Spleen (tissue), 11 donors: ENCODE measurements at regions not wholly inside any gene's neighbourhood (a gene's known extent, or its start where the extent isn't known, plus 50 kb on each side); places are given as distances from the start of the nearest gene placed in this dataset.

Experiments
- DNase-seq: peaks from one replicate; pipeline ENCODE4 v3.0.0-alpha.2; 2020
- H3K27ac ChIP-seq, 8 donors: fragments of 200-600 bp; sonication (generic) in 7 of 8; 1 replicate in 4 of 8; 2 replicates in 4 of 8; pipeline versions ENCODE4 v1.5.0 to v1.8.0; 2016 to 2021; ENCODE audit warnings: inconsistent platforms in 4 of 8, mild to moderate bottlenecking in 4 of 8, moderate library complexity in 1 of 8
- H3K27me3 ChIP-seq, 7 donors: fragments of 200-600 bp; sonication (generic) in 6 of 7; replicated peaks in 1 of 7; 1 replicate in 4 of 7; 2 replicates in 3 of 7; pipeline versions ENCODE4 v1.5.0 to v1.8.0; 2016 to 2021; ENCODE audit warnings: inconsistent platforms in 3 of 7, mild to moderate bottlenecking in 1 of 7
- H3K36me3 ChIP-seq, 6 donors: fragments of 200-600 bp; sonication (generic) in 5 of 6; 1 replicate in 4 of 6; 2 replicates in 2 of 6; pipeline versions ENCODE4 v1.5.0 to v1.8.0; 2016 to 2021; ENCODE audit warnings: inconsistent platforms in 2 of 6
- H3K4me1 ChIP-seq, 6 donors: fragments of 200-600 bp; sonication (generic) in 5 of 6; 1 replicate in 3 of 6; 2 replicates in 3 of 6; pipeline versions ENCODE4 v1.5.0 to v1.8.0; 2016 to 2021; ENCODE audit warnings: inconsistent platforms in 3 of 6
- H3K4me3 ChIP-seq, 8 donors: fragments of 200-600 bp; sonication (generic) in 7 of 8; 1 replicate in 4 of 8; 2 replicates in 4 of 8; pipeline versions ENCODE4 v1.5.0 to v1.8.0; 2016 to 2021; ENCODE audit warnings: inconsistent platforms in 4 of 8, mild to moderate bottlenecking in 4 of 8, moderate library complexity in 2 of 8
- H3K9me3 ChIP-seq, 8 donors: fragments of 200-600 bp; sonication (generic) in 7 of 8; 1 replicate in 4 of 8; 2 replicates in 4 of 8; pipeline versions ENCODE4 v1.5.0 to v1.8.0; 2016 to 2021; ENCODE audit warnings: inconsistent platforms in 4 of 8
- CTCF ChIP-seq, 11 experiments: fragments of 200-600 bp in 7 of 11; fragments of 450-650 bp in 4 of 11; sonication (generic) in 4 of 11; IDR thresholded peaks in 8 of 11; conservative IDR thresholded peaks in 3 of 11; 1 replicate in 7 of 11; 2 replicates in 4 of 11; pipeline versions ENCODE4 v1.4.0 to v1.8.0; 2016 to 2021; ENCODE audit warnings: antibody characterized with exemption in 11 of 11, inconsistent platforms in 4 of 11, mild to moderate bottlenecking in 1 of 11
- POLR2A ChIP-seq, 3 donors: fragments of 450-650 bp; IDR thresholded peaks; one replicate each; pipeline ENCODE4 v1.5.1; 2017; ENCODE audit warnings: antibody characterized with exemption in 3 of 3, mild to moderate bottlenecking in 1 of 3
- POLR2AphosphoS5 ChIP-seq, 3 donors: sonication (generic); formaldehyde crosslinking; IDR thresholded peaks; one replicate each; pipeline ENCODE4 v1.5.1; 2017; ENCODE audit warnings: antibody characterized with exemption in 3 of 3
- WGBS, 5 donors: extraction: QIAGEN DNeasy Blood & Tissue Kit in 3 of 5; methylation state at CpG; one replicate each; pipeline versions ENCODE4 v1.1.5 to v1.1.7; 2013 to 2018; 5-methylcytosine and 5-hydroxymethylcytosine counted together
- intact Hi-C: fragments of 100-400 bp; cut with DNase I; formaldehyde crosslinking; loops from one replicate; pipeline ENCODE4 v1.15.0; 2023; ENCODE audit warnings: low total_unique reads
- donor health status: healthy with polysubstance abuse.
- donor health status: DM: no; HTN: no; CAD: no; lungs with moderate emphysema.
- donor health status: DM: no; HTN: no; CAD: no.
- donor health status: Bipolar disorder and iron deficiency.
- donor health status: healthy.
- donor health status: DM: no; HTN: no; CAD: no.
- donor health status: DM: yes; HTN: yes; CAD: no.

- no peaks in the 10 kb centered on the region for H3K27me3 ChIP-seq
- no peak overlapping the region for H3K27ac ChIP-seq
- intact Hi-C loops, result no loop called here
- no peaks in the 10 kb centered on the region for H3K36me3 ChIP-seq
- peaks cover 0 to 17% (median 2%) of the 10 kb centered on the region in 8 donors for H3K9me3 ChIP-seq
- H3K4me3 ChIP-seq, result no peak overlapping the region
- no peaks in the 10 kb centered on the region for H3K4me1 ChIP-seq
- DNase-seq, result no peak
- TF ChIP-seq CTCF (IDR thresholded peaks at IDR 0.05 in 8 of 11, conservative IDR thresholded peaks at IDR 0.05 in 3 of 11), result no peak
- TF ChIP-seq POLR2A (IDR thresholded peaks at IDR 0.05), result no peak
- TF ChIP-seq POLR2AphosphoS5 (IDR thresholded peaks at IDR 0.05), result no peak
These were observed 581.8 kb upstream of the C9orf72 start for GRCh38 chr9:28155067-28155466.

GRCh38 chr9:28155671-28156070 is 582.4 kb upstream of the C9orf72 start:
- 42 to 76% (median 67%) methylated on average over 2 of the region's 2 CpGs for WGBS, 5 donors
- Histone ChIP-seq H3K9me3 (peaks cover 0 to 17% (median 2%) of the 10 kb centered on the region in 8 donors), H3K4me3 (no peak overlapping the region), H3K27me3 (no peaks in the 10 kb centered on the region), H3K36me3 (no peaks in the 10 kb centered on the region), H3K27ac (no peak overlapping the region), H3K4me1 (no peaks in the 10 kb centered on the region)
- TF ChIP-seq CTCF (IDR thresholded peaks at IDR 0.05 in 8 of 11, conservative IDR thresholded peaks at IDR 0.05 in 3 of 11), result no peak
- TF ChIP-seq POLR2A (IDR thresholded peaks at IDR 0.05), result no peak
- TF ChIP-seq POLR2AphosphoS5 (IDR thresholded peaks at IDR 0.05), result no peak
- no peak for DNase-seq
- intact Hi-C loops, result no loop called here

GRCh38 chr9:28158451-28158850 is 585.2 kb upstream of the C9orf72 start:
- intact Hi-C loops, result no loop called here

GRCh38 chr9:28163619-28164018 is 590.3 kb upstream of the C9orf72 start:
- Histone ChIP-seq H3K27ac (no peak overlapping the region), H3K27me3 (no peaks in the 10 kb centered on the region), H3K36me3 (no peaks in the 10 kb centered on the region), H3K4me3 (no peak overlapping the region), H3K9me3 (no peaks in the 10 kb centered on the region), H3K4me1 (no peaks in the 10 kb centered on the region)
- no peak for TF ChIP-seq CTCF (IDR thresholded peaks at IDR 0.05 in 8 of 11, conservative IDR thresholded peaks at IDR 0.05 in 3 of 11)
- no peak for TF ChIP-seq POLR2A (IDR thresholded peaks at IDR 0.05)
- no peak for TF ChIP-seq POLR2AphosphoS5 (IDR thresholded peaks at IDR 0.05)
- intact Hi-C loops, result no loop called here
- 72 to 89% (median 79%) methylated on average over 3 of the region's 3 CpGs for WGBS, 5 donors
- no peak for DNase-seq

More at GRCh38 chr9:28158451-28158850, 585.2 kb upstream of the C9orf72 start:
- Histone ChIP-seq H3K4me1 (no peaks in the 10 kb centered on the region), H3K27ac (no peak overlapping the region), H3K27me3 (no peaks in the 10 kb centered on the region), H3K4me3 (no peak overlapping the region), H3K36me3 (no peaks in the 10 kb centered on the region), H3K9me3 (peaks cover 0 to 17% (median 2%) of the 10 kb centered on the region in 8 donors)
- 72 to 93% (median 87%) methylated on average over 1 of the region's 1 CpG for WGBS, 5 donors
- no peak for TF ChIP-seq POLR2AphosphoS5 (IDR thresholded peaks at IDR 0.05)
- no peak for TF ChIP-seq CTCF (IDR thresholded peaks at IDR 0.05 in 8 of 11, conservative IDR thresholded peaks at IDR 0.05 in 3 of 11)
- no peak for TF ChIP-seq POLR2A (IDR thresholded peaks at IDR 0.05)
- DNase-seq, result no peak
